ENCODE measurements at regions not wholly inside any gene's neighbourhood (a gene's known extent, or its start where the extent isn't known, plus 50 kb on each side); places are given as distances from the start of the nearest gene placed in this dataset.

DNA sequence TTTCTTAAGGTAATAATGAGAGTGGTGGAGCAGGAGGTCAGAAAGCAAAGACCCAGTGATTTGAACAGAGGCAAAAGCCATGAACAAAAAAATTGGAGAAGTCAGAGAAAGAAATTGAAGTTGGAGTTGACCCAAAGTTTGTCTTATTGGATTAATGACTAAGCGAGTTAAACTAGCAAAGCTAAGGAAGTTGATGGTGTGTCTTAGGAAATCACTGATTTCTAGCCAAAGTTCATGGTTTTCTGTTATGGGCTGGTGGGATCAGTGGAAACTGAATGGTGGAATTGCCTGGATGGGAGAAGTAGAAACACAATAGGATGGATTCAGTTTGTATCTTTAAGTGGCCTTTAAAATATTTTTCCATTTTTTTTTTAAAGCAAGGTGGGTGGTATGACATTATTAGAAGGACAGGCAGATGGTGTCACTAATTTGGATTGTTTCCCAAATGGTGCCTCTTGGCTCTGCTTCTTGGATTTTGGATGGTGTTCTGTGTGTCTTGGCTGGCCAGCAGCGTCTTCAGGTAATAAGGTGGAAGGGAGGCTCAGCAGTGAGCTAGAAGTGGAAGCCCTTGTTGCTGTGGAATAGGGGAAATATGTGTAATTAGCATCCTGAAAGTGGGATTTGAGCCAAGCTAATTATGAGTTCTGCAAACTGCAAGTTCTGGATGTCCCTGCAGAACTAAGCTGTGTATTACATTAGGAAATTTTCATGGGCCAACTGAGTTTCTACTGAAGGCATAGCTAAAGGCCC, 302.9 kb downstream of the LMO7 start:
- Histone ChIP-seq H3K4me3 (no peak overlapping the region), H3K36me3 (no peaks in the 10 kb centered on the region), H3K4me1 (ENCODE audit: insufficient read depth) (no peaks in the 10 kb centered on the region), H3K27ac (no peak overlapping the region), H3K27me3 (no peaks in the 10 kb centered on the region), H3K9me3 (no peaks in the 10 kb centered on the region)
- intact Hi-C loops (cut with DNase I): no loop called here
- WGBS, 3 donors: 61 to 77% (median 70%) methylated on average over 2 of the region's 2 CpGs
- no peak for TF ChIP-seq POLR2A (IDR thresholded peaks at IDR 0.05)
- TF ChIP-seq EP300 (IDR thresholded peaks at IDR 0.05): no peak
- no peak for TF ChIP-seq CTCF (IDR thresholded peaks at IDR 0.05)
- no peak for DNase-seq

GRCh38 chr13:75936791-75937190, 300.7 kb downstream of the LMO7 start:
- Histone ChIP-seq H3K4me3 (no peak overlapping the region), H3K9me3 (no peaks in the 10 kb centered on the region), H3K27me3 (no peaks in the 10 kb centered on the region), H3K4me1 (ENCODE audit: insufficient read depth) (no peaks in the 10 kb centered on the region), H3K36me3 (no peaks in the 10 kb centered on the region), H3K27ac (no peak overlapping the region)
- intact Hi-C loops (cut with DNase I): no loop called here
- TF ChIP-seq CTCF (IDR thresholded peaks at IDR 0.05): no peak
- TF ChIP-seq EP300 (IDR thresholded peaks at IDR 0.05): no peak
- TF ChIP-seq POLR2A (IDR thresholded peaks at IDR 0.05): no peak
- 34 to 91% (median 91%) methylated on average over 1 of the region's 1 CpG for WGBS, 3 donors
- no peak for DNase-seq

GRCh38 chr13:75935805-75936204, 299.7 kb downstream of the LMO7 start:
- intact Hi-C loops (cut with DNase I): no loop called here
- TF ChIP-seq POLR2A (IDR thresholded peaks at IDR 0.05) (no peak), EP300 (IDR thresholded peaks at IDR 0.05) (no peak), CTCF (IDR thresholded peaks at IDR 0.05) (no peak)
- H3K36me3 ChIP-seq: no peaks in the 10 kb centered on the region
- 95 to 98% (median 98%) methylated on average over 2 of the region's 2 CpGs for WGBS, 3 donors
- no peak overlapping the region for H3K27ac ChIP-seq
- no peaks in the 10 kb centered on the region for H3K4me1 ChIP-seq (ENCODE audit: insufficient read depth)
- no peak for DNase-seq
- H3K27me3 ChIP-seq: no peaks in the 10 kb centered on the region
- no peak overlapping the region for H3K4me3 ChIP-seq
- no peaks in the 10 kb centered on the region for H3K9me3 ChIP-seq

DNA sequence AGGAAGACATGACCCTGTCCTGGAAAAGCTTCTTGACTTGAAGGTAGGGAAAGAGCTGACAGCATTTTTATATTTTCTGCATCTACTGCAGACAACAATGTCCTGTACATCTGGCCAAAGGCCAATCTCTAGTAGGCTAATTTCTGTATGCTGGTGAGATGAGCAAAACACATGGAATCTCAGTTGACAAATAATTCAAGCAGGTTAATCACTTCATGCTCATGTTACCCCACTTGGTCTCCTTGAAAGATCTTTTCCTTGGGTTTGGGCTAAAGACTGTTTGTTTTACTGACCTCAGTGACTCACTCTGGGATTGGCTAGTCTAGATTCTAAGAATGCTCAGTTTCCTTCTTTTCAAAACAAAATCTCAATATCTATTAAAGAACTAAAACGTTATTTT, 298.8 kb downstream of the LMO7 start:
- intact Hi-C loops (cut with DNase I): no loop called here
- no peaks in the 10 kb centered on the region for H3K27me3 ChIP-seq

More for the DNA sequence above, 298.8 kb downstream of the LMO7 start:
- DNase-seq: no peak
- H3K4me1 ChIP-seq (ENCODE audit: insufficient read depth): no peaks in the 10 kb centered on the region
- H3K9me3 ChIP-seq: no peaks in the 10 kb centered on the region
- H3K27ac ChIP-seq: no peak overlapping the region
- no peak for TF ChIP-seq CTCF (IDR thresholded peaks at IDR 0.05)
- TF ChIP-seq EP300 (IDR thresholded peaks at IDR 0.05): no peak
- no peak for TF ChIP-seq POLR2A (IDR thresholded peaks at IDR 0.05)
- no peak overlapping the region for H3K4me3 ChIP-seq
- 52 to 72% (median 56%) methylated on average over 1 of the region's 1 CpG for WGBS, 3 donors
- H3K36me3 ChIP-seq: no peaks in the 10 kb centered on the region

Data from ovary (tissue), 7 donors.